ENCODE measurements at regions not wholly inside any gene's neighbourhood (a gene's known extent, or its start where the extent isn't known, plus 50 kb on each side); places are given as distances from the start of the nearest gene placed in this dataset.

DNA sequence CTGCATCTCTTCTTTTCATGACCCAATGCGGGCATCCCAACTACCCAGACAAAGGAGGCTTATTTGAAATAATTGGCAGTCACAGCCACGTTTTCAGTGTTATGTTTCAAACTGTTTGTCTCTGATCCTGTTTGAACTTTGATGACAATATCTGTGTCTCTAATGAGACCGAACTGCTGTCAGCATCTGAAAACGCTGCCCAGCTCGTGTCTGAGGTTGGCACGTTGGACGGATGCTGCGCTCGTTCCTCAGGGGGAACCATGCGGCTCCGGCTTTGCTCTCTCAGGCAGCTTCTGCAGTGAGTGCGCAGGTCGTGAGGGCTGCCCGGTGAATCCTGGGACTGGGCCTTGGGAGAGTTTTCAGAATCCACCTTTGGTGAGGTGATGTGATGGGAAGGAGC is 58.4 kb upstream of the SORBS2 start:
- no TSS peak for BruUV-seq (replicated peaks)
- POLR2A ChIA-PET = no interaction called here
- H3K9me3 ChIP-seq = no peaks in the 10 kb centered on the region

GRCh38 chr4:185872747-185873380 is 60.9 kb upstream of the SORBS2 start:
- H3K4me1 Mint-ChIP-seq (ENCODE audit: low read depth, unreplicated experiment) = no peaks in the 10 kb centered on the region
- POLR2A ChIA-PET = no interaction called here
- CTCF ChIA-PET = no interaction called here
- H3K27me3 ChIP-seq (replicated peaks; ENCODE audit: control insufficient read depth, insufficient read depth, low read length) = no peaks in the 10 kb centered on the region
- intact Hi-C loops (cut with micrococcal nuclease; ENCODE audit: unreplicated experiment) = no loop called here
- TF ChIP-seq CTCF (IDR thresholded peaks at IDR 0.05; ENCODE audit: insufficient read depth in 1 of 2, low read depth in 1 of 2, low read length in 1 of 2, severe bottlenecking in 1 of 2, unreplicated experiment in 1 of 2) = no peak
- no peak overlapping the region for H3K4me3 Mint-ChIP-seq (ENCODE audit: unreplicated experiment)
- no peaks in the 10 kb centered on the region for H3K9me3 ChIP-seq
- no TSS peak for BruUV-seq (replicated peaks)
- no peak overlapping the region for H3K4me3 ChIP-seq (ENCODE audit: low read depth, low read length)
- DNase-seq = no peak
- no peak overlapping the region for H3K27ac Mint-ChIP-seq (ENCODE audit: unreplicated experiment)
- H3K4me1 ChIP-seq = no peaks in the 10 kb centered on the region; the same call in 1 of the 2 replicates
- H3K9me3 Mint-ChIP-seq (ENCODE audit: unreplicated experiment) = no peaks in the 10 kb centered on the region
- no peaks in the 10 kb centered on the region for H3K36me3 ChIP-seq (ENCODE audit: control insufficient read depth, insufficient read depth, low read length)
- no peaks in the 10 kb centered on the region for H3K27me3 Mint-ChIP-seq (ENCODE audit: insufficient read depth, unreplicated experiment)
- no peaks in the 10 kb centered on the region for H3K36me3 Mint-ChIP-seq (ENCODE audit: insufficient read depth, unreplicated experiment)

More for the DNA sequence above, 58.4 kb upstream of the SORBS2 start:
- Mint-ChIP-seq H3K4me3 (ENCODE audit: unreplicated experiment) (no peak overlapping the region), H3K9me3 (ENCODE audit: unreplicated experiment) (no peaks in the 10 kb centered on the region), H3K27ac (ENCODE audit: unreplicated experiment) (no peak overlapping the region), H3K27me3 (ENCODE audit: insufficient read depth, unreplicated experiment) (no peaks in the 10 kb centered on the region), H3K36me3 (ENCODE audit: insufficient read depth, unreplicated experiment) (no peaks in the 10 kb centered on the region), H3K4me1 (ENCODE audit: low read depth, unreplicated experiment) (no peaks in the 10 kb centered on the region)
- Histone ChIP-seq H3K36me3 (ENCODE audit: control insufficient read depth, insufficient read depth, low read length) (no peaks in the 10 kb centered on the region), H3K27me3 (replicated peaks; ENCODE audit: control insufficient read depth, insufficient read depth, low read length) (no peaks in the 10 kb centered on the region), H3K4me3 (ENCODE audit: low read depth, low read length) (no peak overlapping the region), H3K4me1 (no peaks in the 10 kb centered on the region)
- intact Hi-C loops (cut with micrococcal nuclease; ENCODE audit: unreplicated experiment) = no loop called here
- DNase-seq = no peak
- no peak for TF ChIP-seq CTCF (IDR thresholded peaks at IDR 0.05; ENCODE audit: insufficient read depth in 1 of 2, low read depth in 1 of 2, low read length in 1 of 2, severe bottlenecking in 1 of 2, unreplicated experiment in 1 of 2)
- CTCF ChIA-PET = no interaction called here

GRCh38 chr4:185874516-185875230 is 62.7 kb upstream of the SORBS2 start:
- intact Hi-C loops (cut with micrococcal nuclease; ENCODE audit: unreplicated experiment) = no loop called here
- DNase-seq = no peak
- CTCF ChIA-PET = no interaction called here
- Mint-ChIP-seq H3K9me3 (ENCODE audit: unreplicated experiment) (no peaks in the 10 kb centered on the region), H3K4me1 (ENCODE audit: low read depth, unreplicated experiment) (no peaks in the 10 kb centered on the region), H3K27me3 (ENCODE audit: insufficient read depth, unreplicated experiment) (no peaks in the 10 kb centered on the region), H3K4me3 (ENCODE audit: unreplicated experiment) (no peak overlapping the region), H3K36me3 (ENCODE audit: insufficient read depth, unreplicated experiment) (no peaks in the 10 kb centered on the region), H3K27ac (ENCODE audit: unreplicated experiment) (no peak overlapping the region)
- Histone ChIP-seq H3K27me3 (replicated peaks; ENCODE audit: control insufficient read depth, insufficient read depth, low read length) (no peaks in the 10 kb centered on the region), H3K36me3 (ENCODE audit: control insufficient read depth, insufficient read depth, low read length) (no peaks in the 10 kb centered on the region), H3K4me1 (no peaks in the 10 kb centered on the region; the same call in 1 of the 2 replicates), H3K4me3 (ENCODE audit: low read depth, low read length) (no peak overlapping the region), H3K9me3 (no peaks in the 10 kb centered on the region)
- POLR2A ChIA-PET = no interaction called here
- BruUV-seq (replicated peaks) = no TSS peak
- TF ChIP-seq CTCF (IDR thresholded peaks at IDR 0.05; ENCODE audit: insufficient read depth in 1 of 2, low read depth in 1 of 2, low read length in 1 of 2, severe bottlenecking in 1 of 2, unreplicated experiment in 1 of 2) = no peak
